ENCODE measurements at regions not wholly inside any gene's neighbourhood (a gene's known extent, or its start where the extent isn't known, plus 50 kb on each side); places are given as distances from the start of the nearest gene placed in this dataset.
"Not testable (repeated sequence)": the region's sequence is repeated elsewhere in the genome, so short reads cannot be mapped to it uniquely, and the experiment has no call there.

DNA sequence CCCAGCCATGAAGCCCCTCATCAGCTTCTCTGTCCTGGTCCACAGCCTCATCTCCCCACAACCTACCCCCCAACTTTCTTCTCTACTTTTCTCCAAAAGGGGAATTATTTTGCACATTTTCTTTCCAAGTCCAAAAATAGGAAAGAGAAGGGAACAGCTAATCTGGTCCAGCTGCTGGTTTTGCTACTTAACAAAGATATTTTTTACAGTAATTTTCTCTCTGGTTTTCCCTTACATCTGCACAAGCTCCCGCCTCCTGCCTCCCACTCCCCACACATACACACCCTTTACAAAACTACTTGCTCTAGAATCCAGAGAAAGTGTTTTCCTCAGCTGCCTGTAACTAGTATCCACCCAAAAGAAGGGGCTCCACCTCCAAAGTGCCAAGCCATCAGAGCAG, 177.2 kb downstream of the POLR2M start:
- FAIRE-seq: no peak

DNA sequence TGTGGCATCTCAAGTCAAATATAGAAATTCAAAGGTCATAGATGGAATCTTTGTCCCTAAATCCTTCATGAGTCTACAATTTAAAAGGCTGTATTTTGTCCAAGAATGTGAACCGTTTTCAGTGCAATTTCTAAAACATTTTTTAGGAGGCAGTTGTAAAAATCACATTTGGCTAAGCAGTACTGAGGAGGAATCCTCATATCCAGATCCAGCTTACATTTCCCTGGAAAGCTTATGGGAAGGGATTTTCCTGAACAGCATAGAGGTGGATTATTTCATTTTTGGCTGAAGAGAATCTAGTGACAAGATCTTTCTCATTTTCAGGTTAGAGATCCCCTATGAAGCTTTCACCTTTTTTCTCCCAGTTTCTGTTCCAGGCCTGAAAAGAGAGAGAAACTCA, 178.4 kb downstream of the POLR2M start:
- no peak for FAIRE-seq

DNA sequence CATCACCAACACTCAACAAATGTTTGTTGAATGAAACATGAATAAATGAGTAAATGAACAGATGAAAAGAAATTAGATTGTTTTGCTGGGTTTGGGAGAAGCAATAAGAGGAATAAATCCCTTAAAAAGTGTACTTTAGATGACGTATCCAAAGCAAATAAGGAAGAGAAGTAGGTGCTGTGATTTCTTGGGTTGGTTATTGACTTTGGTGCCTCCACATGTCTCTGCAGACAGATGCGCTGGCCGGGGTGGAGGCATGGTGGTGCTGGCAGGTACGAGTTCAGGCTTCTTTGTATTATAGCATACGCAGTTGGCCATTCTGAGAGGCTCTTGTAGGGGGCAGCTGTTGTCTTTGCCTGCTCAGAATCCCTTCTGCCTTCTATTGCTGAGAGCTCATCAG, 178.9 kb downstream of the POLR2M start:
- no peak for FAIRE-seq

DNA sequence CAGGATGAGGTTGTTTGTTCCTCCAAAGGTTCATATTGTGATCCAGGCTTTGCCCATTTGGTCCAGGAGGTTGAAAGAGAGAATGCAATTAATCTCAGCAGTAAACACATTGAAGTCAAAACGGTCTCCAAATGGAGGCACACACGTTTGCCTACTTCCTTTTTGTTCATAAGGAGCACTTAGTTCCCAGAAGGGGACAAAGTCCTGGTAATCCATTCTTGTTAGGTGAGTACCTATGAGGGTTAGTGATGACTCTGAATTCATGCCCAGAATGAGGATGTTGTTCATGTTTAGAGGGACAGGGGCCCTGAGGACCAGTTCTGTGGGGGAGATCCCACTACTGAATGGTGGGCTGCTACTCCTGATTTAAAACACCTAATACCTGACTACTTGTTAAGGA, 177.7 kb downstream of the ALDH1A2 start:
- FAIRE-seq: no peak

DNA sequence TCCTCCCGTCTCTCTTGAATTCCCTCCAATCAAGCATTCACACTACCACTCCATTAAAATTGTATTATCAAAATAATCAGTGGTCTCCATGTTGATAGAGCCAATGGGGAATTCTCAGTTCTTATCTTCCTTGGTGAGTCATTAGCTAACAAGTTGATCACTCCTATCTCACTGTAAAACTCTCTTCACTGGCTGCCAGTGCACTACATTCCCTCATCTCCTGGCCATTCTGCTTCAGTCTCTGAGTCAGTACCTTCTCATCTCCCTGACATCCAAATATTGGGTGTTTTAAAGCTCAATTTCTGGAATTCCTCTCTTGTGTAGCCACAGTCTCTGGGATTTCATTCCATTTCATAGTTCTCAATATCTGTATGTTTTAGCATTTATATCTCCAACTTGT, 175.2 kb downstream of the ALDH1A2 start:
- FAIRE-seq: no peak

- FAIRE-seq: no peak
Measured at GRCh38 chr15:57890878-57891277, 174.6 kb downstream of the ALDH1A2 start.

DNA sequence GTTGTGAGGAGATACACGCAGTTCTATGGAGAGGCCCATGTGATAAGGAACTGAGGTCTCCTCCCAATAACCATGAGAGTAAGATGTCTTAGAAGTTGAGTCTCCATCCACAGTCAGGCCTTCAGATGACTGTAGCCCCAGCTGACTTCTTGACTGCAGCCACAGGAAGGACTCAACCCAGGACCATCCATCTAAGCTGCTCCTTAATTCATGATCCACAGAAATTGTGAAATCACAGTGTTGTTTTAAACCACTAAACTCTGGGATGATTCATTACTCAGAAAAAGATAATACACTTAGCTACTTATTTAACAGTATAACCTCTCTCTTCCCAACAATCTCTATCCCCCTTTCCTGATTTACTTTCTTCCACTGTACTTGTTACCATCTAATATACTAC, 173.3 kb downstream of the ALDH1A2 start:
- no peak for FAIRE-seq

DNA sequence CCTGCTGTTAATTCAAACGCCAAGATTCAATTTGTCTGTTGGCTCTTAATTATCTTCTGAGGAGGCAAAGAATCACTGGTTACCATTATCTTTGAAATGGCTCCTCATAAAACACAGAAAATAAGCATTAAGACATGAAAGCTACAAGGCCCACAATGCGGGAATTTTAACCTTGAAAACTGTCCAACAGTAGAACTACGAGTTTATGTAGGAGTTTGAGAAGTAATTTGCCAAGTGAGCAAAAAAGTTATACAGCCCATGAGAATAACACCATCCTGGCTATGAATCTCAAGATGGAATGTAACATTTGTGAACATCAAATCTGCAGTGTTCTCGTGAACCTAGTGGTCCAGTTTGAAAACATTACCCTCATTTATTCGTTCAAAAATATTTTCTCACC, 172.5 kb downstream of the ALDH1A2 start:
- FAIRE-seq: no peak

DNA sequence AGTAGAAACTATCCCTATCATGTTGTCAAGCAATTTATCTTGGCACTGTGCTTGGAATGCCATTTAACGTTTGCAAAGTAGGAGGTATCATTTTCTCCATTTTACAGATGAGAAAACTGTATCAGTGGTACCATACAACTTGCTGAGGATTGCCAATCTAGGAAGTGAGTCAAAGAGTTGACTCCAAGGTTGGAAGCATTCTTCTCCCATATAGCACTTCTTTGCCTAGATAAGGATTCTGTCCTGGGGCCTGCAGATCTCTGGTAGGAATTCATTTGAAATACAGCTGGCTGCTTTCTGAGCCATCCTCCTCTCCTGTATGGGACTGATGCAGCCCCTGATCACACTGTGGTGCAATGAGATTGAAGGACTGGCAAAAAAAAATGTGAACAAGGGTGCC, 170.2 kb downstream of the ALDH1A2 start:
- FAIRE-seq: no peak

DNA sequence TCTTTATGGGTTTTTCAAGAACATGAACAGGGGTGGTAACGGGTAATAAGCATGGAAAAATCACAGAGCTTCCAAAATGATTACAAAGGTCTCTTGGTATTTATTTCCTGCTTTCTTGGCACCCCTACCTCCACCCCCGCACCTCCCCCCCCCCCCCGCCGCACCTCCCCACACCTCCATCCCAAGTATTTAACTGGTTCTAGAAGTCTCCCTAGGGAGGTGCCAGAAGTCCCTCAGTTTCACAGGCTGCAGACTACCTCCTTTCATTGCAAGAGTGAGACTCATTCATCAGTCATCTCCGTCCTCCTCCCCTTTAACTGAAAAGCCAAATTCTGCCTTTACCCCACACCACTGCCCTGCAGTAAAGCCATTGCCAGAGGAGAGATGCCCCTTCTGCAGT, 169.4 kb downstream of the ALDH1A2 start:
- FAIRE-seq: no peak

DNA sequence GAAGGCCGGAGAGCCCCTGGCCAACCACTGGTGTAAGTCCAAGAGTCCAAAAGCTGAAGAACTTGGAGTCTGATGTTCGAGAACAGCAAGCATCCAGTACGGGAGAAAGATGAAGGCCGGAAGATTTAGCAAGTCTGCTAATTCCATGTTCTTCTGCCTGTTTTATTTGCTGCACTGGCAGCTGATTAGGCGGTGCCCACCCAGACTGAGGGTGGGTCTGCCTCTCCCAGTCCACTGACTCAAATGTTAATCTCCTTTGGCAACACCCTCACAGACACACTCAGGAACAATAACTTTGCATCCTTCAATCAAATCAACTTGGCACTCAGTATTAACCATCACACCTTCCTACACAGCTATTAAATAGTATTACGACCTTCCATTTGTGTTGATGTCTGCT, 168.6 kb downstream of the ALDH1A2 start:
- not testable (repeated sequence) for FAIRE-seq

DNA sequence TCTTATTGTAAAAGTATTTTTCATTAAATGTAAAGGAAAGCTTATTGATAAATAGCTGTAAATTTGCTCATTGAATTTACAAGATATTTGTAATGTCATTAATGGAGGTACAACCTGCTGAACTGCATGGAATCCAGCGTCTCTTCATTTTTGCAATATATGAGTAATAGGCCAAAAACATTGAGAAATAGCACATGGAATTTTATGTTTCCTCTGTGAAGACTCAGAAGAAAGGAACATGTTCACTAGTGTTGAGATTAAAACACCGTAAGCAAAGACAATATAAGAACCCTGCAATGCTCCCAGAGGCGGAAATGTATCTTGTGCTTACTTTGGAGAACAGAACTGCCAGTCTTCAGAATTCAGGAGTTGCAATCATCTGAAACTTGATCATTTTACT, 167.6 kb downstream of the ALDH1A2 start:
- no peak for FAIRE-seq

DNA sequence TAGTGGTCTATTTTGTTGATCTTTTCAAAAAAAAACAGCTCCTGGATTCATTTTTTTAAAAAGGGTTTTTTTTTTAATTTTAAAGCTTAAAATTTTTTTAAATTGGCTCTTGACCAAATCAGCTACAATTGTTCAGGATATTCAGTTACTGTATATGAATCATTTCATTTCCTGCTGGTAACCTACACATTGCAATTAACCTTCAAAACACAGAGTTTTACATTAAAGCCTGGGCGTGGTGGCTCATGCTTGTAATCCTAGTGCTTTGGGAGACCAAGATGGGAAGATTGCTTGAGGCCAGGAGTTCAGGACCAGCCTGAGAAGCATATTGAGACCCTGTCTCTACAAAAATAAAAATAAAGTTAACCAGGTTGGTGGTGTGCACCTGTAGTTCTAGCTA, 163.4 kb downstream of the ALDH1A2 start:
- FAIRE-seq: no peak
